HG02588 (cell line): ENCODE measurements at regions not wholly inside any gene's neighbourhood (a gene's known extent, or its start where the extent isn't known, plus 50 kb on each side); places are given as distances from the start of the nearest gene placed in this dataset.

Source experiments
- ATAC-seq: cut with Tn5 transposase; IDR thresholded peaks from one replicate; pipeline ENCODE4 v1.9.1; 2021; ENCODE audit warnings: mild to moderate bottlenecking, moderate library complexity; ENCODE audit not compliant: unreplicated experiment

DNA sequence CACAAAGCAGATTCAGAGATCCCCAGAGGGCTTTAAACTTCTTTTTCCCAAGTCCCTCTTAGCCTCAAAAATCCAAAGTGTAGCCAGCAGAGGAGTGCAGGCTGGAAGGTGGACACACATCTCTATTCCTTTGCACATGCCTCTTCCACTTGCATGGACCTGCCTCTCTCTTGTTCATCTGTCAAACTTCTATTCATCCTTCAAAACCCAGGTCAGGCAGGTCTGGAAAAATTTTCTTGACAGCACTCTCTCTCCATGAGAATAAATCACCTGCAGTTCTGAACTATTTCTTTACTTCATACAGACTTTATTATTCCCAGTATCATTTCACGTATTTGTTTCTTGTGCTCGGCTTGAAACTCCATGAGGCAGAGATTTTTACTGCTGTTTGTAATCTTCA, 127.5 kb downstream of the SS18 start:
- ATAC-seq, result no peak

DNA sequence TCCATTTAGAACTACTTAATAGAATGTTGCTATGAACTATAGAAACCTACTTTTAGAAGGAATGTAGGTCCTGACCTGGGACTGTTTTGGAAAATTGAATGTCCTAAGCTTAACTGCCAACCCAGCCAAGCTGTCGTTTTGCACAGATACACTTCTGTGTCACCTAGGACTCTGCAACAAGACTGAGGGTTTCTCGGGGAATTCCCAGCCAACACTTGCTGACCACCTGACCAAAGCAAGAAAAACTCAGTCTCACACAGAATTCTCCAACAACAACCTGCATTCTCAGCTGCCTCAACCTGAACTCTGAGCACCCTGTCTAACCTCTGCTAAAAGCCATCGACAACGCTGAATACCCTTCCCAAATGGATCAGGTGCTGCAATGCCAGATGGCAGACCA, 128.2 kb downstream of the SS18 start:
- ATAC-seq, result no peak

DNA sequence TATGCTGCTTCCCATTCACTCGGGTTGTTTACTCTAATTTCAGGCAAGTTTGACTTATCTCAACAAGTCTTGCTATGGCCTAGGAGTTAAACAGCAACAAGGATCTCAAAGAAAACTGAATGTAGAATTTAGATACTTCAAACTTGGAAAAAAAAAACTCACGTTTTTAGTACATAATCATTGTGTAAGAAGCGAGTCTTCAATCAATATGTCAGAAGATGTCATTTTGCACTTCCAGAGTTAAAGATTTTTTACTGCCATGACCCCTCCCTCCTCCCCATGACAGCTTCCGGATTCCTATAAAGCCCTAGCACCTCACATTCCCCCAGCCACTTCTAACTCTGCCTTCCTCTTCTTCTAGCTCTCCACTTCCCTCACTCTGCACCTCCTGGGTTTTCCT, 133.4 kb downstream of the SS18 start:
- no peak for ATAC-seq

DNA sequence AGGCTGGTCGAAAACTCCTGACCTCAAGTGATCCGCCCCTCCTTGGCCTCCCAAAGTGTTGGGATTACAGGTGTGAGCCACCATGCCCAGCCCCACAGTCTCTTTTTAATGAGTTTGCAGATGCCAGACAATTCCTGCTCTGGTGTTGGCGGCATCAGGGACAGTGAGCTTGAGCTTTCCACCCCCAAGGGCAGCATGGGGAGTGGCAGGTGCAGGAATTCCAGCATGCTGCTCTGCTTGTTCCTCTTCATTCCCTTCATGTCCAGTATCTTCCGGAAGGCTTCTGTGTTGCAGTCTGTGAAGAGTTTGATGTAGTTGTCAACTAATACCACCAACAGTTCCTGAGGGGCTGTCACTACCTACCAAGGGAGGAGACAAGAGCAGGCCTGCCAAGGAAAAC, 137.3 kb downstream of the SS18 start:
- no peak for ATAC-seq

DNA sequence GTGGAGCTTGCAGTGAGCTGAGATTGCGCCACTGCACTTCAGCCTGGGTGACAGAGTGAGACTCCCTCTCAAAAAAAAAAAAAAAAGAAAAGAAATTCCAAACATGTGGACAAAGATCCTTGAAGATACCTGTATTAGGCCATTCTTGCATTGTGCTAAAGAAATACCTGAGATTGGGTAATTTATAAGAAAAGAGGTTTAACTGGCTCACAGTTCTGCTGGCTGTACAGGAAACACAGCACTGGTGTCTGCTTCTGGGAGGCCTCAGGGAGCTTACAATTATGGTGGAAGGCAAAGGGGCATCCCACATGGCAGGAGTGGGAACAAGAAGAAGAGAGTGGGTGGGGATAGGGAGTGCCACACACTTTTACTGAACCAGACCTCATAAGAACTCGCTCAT, 140.1 kb downstream of the SS18 start:
- ATAC-seq, result no peak

DNA sequence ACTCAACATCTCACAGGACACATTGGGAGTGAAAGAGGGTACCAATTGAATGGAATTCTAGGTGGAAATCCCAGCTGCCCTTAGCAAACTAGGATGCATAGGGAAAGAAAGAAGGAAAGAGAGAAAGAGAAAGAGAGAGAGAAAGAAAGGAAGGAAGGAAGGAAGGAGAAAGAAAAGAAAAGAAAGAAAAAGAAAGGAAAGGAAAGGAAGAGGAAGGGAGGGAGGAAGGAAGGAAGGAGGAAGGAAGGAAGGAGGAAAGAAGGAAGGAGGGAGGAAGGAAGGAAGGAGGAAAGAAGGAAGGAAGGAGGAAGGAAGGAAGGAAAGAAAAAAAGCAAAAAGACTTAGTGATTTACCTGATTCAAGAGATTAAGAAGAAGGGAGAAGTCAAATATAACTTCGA, 143.9 kb downstream of the SS18 start:
- no peak for ATAC-seq

DNA sequence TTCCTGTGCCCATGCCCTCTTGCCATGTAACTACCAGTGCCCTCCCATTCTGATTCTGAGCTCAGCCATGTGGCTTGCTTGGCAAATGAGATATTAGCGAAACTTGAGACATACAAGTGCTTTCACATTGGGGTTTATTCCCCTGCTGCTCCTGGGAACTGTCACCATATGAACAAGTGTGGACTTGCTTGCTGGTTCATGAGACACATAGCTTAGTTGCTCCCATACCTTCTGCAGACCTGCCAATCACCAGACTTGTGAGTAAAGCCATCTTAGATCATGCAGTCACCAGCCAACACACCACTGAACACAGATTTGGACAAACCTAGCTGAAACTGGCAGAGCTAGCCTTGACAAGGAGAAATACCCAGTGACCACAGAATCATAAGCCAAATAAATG, 155.1 kb downstream of the SS18 start:
- no peak for ATAC-seq

DNA sequence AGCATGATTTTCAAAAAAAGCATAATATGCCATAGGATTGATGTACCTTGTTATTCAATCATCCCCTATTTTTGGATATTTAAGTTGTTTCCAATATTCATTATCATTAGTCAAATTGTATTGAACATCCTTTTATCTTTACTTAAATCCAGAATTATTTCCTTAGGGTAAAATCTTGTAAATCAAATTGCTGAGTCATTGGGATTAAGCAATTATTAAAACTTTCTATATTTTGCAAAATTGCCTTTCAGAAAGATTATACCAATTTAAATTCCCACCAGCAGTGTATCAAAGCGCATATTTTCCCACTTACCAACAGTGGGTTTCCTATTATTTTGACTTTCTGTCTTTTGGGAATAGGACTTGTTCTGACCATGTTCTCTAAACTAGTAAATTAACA, 159.3 kb downstream of the SS18 start:
- ATAC-seq, result no peak

DNA sequence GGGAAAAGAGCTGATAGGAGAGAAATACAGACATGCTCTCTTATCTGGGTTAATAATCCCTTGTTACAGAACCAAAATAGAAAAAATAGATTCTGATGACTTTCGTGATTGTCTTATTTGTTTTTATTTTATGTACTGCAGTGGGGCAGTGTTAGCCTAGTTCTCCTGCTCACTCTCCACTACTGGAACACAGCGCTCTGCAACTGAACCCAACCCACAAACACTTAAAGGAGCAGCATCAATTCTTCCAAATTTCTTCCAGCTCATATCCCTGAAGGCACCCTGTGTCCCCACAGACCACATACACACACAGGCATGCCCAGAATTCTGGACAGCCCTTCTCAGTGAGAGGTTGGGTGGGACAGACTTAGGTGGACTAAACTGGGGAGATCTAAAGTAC, 160.6 kb downstream of the SS18 start:
- ATAC-seq, result no peak

DNA sequence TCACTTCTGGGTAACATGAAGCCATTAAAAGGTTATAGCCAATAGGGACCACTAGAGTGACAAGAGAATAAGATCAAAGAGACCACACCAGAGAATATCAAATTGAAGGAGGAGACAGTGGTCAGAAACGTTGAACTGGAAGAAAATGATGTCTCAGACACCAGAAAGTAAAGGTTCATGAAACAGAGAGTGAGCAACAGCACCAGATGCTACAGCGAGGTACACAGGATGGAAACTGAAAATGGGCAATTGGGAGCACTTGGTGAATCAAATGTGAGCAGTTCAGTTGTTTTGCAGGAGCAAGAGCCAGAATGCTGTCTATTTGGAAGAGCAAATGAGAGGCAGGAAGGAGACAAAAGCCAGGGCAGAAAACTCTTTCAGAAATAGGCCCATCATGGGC, 162.6 kb downstream of the SS18 start:
- ATAC-seq, result no peak

DNA sequence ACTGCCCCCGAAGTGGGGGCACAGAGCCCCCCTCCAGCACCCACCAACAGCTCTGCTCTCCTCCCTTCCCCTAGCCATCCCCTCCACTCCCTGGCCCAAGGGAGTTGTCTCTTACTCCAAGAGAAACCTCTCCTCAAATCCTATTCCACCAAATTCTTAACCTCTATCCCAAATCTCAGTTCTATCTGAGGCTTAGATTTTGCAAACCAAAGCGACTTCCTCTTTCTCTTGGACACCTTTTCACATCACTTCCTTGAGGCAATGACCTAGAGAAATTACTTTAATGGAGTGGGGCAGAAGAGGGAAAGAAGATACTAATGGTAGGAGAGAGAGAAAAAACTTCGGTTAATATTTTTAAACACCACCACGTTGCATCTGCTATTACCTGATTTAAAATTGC, 167.2 kb downstream of the SS18 start:
- ATAC-seq, result no peak

DNA sequence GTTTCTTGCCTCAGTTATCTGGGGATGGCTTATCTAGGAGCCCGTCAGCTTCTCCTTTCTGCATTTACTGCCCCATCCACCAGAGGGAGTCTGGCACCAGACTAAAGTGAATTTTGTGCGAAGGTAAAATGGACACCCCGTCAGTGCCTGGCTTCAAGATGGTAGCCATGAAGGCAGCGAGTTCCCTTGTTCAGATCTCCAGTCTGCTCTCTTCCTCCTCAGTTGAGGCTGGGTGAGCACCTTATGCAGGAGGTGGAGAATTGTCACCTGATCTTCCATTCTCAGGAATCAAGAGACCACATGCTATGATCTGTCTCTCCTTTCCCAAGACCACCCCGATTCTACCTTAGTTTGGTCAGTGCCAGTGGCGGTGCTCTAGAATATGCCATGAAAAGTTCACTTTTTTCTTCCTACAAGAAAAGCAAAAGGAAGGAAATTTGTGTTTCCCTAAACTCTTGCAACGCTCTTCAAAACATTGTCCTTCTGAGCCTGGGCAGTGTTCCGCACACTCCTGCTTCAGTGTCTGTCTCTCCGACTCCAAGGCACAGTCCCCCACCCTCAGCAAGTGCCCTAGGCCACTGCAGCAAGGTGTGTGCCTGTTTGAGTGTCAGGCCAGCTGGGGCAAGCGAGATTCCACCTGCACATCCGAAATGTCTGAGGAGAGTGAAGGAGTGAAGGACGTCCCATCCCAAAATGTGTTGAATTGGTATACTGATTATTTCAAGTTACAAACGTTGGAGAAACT, 168.6 kb downstream of the SS18 start:
- ATAC-seq, result peak; percentile 69

DNA sequence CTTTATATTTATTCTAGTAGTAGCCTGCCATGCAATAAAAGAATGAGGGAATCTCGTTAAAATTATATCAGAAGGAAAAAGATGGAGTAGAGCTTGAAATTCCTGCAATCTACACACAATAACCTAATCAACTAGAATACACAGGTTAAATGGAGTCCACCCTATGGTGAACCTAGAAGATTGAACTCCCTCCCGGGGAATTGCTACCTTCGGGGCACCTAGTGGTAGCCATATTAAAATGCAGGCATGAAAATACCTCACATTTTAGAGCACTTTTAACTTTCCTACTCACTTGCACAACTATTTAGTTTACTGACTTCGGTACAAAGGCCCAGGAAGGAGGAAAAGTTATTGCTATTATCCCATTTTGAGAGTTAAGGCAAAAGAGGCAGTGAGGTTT, 174.5 kb downstream of the SS18 start:
- ATAC-seq, result no peak

DNA sequence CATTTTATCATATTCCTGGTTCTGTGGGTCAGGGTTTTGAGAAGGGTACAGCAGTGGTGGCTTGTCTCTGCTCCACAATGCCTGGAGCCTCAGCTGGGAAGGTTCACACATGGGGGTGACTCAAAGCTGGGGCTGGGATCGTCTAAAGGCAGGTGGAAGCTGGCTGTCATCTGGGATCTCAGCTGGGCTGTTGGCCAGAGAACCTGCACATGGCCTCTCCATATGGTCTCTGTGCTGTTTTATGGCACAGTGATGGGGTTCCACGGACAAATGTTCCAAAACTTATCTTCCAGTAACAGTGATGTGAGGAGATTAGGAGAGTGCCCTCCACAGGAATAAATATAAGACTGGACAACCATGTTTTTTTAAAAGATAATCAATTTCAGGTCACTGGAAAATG, 191.4 kb downstream of the SS18 start:
- ATAC-seq, result no peak

DNA sequence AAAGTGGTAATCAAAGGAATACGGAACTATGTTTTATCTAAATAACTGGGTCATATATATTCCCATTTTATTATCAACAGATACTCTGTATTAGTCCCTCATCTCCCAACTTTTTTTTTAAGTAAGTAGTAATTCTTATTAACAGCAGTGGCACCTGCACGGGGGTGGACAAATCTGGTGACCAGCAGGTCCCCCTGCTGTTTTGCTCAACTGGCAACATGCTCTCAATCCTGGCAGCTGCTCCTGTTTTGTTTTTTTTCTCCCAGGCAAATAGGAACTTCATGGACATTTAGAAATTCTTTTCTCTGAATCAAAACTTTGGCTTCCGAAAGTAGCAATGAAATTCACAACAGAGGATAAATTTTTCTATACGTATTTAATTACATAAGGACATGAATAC, 193.5 kb downstream of the SS18 start:
- no peak for ATAC-seq

DNA sequence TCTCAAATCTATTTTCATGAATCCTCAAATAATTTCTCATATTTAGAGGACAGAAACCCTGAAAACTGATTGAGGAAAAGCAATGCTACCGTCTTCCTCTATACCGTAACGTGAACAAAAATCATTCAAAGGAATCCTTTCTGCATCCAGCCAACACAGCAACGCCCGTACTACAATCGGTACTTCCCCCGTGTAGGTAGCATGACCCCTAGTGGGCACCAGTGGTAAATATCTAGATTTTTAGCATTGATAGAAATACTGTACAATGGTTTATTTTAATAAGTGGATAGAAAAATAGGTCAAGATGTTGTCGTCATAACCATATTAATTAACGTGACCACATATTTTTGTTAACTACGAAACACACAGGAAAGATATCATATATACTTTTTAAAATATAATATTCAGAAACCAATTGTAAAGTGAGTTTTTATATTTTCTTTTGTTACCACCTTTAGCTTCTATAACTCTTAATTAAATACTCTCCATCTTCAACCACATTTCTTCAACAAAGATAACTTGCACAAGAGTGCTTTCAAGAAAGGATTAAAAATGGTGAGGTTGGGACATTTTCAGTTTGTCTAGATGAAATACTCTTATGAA, 194.1 kb downstream of the SS18 start:
- ATAC-seq, result peak; percentile 82

DNA sequence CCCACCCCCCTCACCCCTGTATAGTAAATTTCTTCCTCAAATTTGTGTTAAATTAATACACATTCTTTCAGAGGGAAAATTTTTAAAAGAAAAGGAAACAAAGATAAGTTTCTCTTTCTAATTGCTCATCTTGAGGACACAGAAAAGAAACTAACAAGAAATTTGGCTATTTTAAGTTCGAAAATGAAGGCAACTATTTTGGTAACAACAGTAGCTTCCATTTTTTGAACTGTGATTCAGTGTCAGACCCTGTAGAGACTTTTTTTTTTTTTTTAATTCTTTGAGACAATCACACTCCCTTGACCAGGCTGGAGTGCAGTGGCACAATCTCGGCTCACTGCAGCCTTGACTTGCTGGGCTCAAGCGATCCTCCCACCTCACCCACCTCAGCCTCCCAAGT, 194.9 kb downstream of the SS18 start:
- ATAC-seq, result peak; percentile 42

DNA sequence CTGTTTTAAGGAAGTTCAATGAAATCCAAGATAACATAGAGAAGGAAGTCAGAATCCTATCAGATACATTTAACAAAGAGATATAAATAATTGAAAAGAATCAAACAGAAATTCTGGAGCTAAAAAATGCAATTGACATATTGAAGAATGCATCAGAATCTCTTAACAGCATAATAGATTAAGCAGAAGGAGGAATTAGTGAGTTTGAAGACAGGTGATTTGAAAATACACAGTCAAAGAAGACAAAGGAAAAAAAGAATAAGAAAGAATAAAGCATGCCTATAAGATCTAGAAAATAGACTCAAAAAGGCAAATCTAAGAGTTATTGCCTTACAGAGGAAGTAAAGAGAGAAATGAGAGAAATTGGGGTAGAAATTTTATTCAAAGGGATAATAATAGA, 204.1 kb downstream of the SS18 start:
- no peak for ATAC-seq

DNA sequence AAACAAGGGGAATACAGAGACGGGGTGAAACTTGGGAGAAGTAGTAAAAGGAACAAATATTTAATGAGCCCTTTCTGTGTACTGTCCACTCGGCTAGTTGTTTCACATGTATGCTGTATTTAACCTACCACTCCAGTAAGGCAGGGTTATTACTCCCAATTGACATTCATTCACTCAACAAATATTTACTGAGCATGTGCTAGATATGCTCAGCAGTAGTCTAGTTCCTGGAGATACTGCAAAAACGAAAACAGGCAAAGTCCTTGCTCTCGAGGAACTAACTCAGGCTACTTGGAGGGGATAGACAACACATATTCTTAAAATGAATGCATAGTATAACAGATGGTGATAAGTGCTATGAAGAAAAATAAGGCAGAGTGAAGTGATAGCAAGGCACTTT, 207.3 kb downstream of the SS18 start:
- ATAC-seq, result no peak

DNA sequence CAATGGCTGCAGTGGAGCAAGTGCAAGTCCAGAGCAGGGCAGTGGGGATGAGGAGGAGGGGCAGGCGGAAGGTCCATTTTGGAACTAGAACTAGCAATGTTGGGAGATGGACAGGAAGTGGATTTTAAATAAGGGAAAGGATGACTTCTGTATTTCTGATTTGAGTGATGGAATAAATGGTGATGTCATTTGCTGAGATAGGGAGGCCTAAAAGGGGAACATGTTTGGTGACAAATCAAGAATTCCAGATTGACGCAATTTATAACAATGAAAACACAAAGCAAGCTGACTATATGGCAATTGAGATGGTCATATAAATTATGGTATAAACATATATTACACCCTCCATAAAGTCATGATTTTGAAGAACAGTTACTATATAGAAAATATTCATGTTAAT, 209.3 kb downstream of the SS18 start:
- no peak for ATAC-seq

DNA sequence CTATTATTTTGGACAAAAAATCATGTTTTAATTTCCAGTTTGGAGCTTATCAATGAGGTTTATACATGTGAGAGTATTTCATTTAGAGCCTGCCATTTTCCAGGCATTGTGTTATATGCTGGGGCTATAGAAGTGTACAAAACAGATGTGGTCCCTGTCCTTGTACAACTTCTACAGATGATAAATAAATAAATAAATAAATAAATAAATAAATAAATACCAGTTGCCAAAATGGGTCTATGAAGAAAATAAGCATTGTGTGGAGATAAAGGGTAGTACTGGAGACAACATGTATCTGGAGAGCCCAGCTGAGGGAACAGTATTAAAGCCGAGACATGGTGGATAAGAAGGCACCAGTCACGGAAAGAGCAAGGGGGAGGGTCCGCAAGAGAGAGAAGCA, 210.0 kb downstream of the SS18 start:
- no peak for ATAC-seq

DNA sequence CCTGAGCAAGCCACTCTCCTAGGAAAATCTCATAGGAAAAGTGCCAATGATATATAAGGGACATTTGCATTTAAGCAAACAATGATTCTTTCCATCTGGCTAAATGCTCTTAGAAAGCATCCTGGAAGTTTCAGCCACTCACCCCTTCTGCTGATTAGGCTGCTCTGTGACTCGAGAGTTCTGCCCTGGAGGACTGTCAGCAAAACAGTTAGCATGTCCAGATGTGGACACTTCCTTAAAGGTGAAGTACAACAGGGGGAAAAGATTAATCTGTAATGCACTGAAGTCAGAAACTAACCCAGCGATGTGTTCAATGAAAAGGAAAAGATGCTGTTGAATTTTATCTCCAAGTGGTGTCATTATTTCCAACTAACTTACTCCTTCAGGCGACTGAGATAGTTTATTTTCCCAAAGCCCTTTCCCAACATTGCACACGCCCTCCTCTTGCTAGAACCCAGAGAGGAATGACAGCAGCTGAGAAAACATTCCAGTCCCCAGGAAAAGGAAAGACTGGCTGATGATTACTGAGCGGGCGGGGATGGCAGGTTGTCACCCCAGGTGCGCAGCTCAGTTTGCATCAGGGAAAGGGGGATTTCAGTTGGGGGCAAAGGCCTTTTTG, 214.0 kb downstream of the SS18 start:
- ATAC-seq, result no peak
